ENCODE measurements at regions not wholly inside any gene's neighbourhood (a gene's known extent, or its start where the extent isn't known, plus 50 kb on each side); places are given as distances from the start of the nearest gene placed in this dataset.

GRCh38 chr16:85419503-85420408 is 193.4 kb upstream of the GSE1 start:
- DNase-seq, result no peak

DNA sequence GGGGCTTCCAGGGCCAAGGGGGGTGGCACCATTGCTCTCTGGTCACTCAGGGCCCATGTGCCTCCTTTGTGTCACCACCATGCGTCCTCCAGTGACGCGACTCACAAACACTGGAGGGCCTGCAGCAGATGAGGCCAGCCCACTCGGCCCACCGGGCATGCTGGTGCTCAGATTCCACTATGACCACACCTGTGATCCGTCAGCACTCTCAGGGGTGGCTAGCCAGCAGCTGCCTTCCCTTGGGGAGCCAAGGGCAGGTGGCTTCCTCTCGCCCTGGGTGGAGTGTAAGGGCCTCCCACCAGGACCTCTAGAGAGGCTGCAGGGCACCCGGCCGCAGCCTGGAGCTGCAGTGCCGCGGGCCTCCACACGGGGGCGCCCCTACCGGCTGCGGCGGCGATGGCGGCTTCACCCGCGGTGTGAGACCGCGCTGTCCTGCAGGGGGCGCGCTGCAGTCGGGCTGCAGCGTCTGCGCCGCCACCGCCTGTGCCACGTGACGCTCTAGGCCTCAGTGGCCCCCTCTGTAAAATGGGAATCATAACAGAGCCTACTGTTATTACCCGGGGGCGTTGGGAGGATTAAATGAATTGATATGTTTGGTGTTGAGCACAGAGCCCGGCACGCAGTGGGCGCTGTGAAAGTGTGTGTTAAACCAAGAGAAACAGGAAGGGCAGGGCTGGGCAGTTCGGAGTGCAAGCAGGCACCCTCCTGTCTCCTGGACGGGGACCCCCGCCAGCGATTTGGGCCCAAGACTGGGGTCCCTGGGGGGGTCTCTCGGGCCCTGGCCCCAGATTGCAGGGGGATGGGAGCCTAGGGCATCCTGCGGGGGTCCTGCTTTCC is 192.4 kb upstream of the GSE1 start:
- DNase-seq, result peak; percentile 77

DNA sequence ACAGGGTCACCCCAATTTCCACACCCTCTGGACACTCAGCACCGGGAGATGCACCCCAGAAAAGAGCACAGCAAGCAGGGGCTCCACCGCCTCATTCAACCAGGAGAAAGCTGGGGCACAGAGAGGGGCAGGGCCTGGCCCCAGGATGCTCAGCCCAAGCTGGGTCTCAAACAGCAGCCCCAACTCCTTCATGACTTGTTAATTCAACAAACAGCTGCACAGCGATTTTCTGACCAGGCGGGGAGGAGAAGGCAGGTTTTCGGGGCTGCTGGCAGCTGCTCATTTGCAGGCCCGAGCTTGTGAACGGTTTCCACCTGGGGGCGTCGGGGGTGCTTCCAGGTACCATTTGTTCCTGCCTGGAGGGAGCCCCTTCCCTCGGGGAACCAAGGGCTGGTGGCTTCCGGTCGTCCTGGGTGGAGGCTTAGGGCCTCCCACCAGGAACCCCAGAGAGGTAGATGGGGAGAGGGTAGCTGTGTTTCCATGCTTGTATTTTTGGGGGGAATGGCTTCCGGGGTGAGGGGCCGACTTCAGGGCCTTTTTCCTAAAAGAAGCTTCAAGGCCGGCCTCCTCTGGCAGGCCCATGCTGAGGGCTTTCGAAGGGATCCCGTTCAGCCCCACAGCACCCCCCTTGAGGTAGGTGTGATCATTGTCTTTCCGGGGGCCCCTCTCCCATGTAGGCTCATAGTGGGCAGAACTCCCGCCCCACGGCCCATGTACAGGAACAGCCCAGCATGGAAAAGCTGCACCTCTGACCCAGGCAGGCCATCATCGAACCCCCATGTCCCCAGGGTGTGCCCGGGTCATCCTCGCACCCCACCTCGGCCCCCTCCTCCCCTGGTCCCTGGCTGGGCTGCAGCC is 191.6 kb upstream of the GSE1 start:
- DNase-seq, result no peak

DNA sequence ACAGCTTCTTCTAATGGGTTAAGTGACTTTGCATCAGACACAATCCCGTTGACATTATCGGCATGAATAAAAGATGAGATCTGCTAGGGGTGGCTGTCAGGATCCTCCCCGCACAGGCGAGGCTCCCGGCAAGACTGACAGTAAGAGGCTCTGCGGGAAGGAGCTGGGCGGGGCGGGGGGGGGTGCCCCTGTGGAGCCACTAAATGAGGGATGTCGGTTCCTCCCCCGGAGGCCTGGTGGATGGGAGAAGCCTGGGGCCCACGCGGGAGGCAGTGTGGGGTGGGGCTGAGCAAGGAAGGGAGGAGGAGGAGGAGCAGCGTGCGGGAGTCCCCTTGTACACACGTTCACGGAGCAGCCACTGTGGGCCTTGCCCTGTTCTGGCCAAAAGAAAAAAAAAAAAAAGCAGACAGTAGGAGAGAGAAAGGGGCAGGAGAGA is 190.9 kb upstream of the GSE1 start:
- no peak for DNase-seq

GRCh38 chr16:85422632-85423550 is 190.2 kb upstream of the GSE1 start:
- DNase-seq, result no peak

DNA sequence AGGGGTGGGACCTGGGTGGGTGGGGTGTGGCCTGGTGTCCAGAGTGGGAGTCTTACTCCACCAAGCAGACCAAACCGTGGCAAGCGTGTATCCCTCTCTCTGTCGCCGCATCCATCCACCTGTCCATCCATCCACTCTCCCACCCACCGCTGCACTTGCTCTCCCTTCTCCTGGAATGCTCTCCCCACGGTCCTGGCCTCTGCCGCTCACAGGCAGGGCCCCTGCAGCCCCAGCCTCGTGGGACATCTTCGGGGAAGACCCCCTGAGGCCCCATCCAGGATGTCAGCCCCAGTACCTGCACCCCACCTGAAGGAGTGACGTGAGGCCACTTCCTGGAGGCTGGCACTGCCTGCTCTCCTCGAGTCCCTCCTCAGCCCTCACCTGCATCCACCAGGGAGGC is 189.5 kb upstream of the GSE1 start:
- DNase-seq, result no peak

DNA sequence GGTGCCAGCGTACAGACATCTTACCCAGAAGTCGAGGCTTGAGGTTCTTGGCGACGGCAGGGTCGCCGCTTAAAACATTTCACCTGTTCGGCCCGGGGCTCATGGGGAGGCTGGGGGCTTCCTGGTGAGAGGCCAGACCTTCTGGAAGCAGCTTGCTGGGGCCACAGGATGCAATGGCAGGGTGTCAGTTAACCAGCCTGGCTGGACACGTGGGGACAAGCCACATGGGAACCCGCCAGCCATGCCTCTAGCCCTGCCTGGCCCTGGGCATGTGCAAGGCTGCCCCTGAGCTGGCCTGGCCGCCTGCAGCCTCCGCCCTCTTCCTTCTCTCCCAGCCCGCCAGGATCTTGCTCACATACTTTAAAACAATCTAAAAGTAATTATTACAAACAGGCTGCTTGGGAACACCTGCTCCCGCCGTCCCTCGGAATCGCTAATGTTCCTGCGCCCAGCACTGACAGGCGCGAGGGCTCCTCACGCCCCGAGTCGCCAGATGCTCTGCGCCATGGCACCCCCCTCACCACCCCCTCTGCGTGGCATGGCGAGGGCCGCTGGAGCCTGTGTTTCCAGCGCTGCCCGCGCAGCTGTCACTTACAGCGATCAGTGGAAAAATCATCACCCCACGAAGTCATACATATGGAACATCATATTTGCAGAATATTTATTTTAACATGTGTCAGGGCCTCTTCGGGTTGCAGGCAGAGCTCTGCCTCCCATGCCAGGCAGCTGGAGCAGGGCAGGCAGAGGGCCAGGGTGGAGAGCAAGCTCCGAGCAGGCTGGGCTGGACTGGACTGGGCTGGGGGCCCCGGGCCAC is 188.7 kb upstream of the GSE1 start:
- no peak for DNase-seq

GRCh38 chr16:85425074-85425662 is 188.0 kb upstream of the GSE1 start:
- DNase-seq, result no peak

DNA sequence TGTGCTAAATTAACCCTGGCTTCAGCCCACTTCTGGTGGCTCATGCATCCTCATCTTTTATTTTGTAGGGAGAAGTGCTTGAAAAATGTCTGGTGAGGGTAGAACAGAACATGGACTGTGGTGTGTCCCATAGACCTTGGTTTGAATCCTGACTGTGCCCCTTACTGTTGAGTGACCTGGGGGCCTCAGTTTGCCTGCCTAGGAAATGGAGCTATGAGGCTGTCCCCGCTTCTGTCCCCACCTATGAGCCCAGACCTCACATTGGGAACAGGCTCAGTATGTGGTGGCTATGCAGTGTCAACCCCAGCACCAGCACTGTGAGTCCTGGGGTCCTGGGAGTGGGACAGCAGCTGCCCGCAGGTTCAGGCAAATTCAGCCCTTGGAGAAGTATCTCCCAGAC is 186.3 kb upstream of the GSE1 start:
- DNase-seq, result no peak

GRCh38 chr16:85428168-85428898 is 184.8 kb upstream of the GSE1 start:
- peak; percentile 80 for DNase-seq

GRCh38 chr16:85428899-85429775 is 184.0 kb upstream of the GSE1 start:
- no peak for DNase-seq

DNA sequence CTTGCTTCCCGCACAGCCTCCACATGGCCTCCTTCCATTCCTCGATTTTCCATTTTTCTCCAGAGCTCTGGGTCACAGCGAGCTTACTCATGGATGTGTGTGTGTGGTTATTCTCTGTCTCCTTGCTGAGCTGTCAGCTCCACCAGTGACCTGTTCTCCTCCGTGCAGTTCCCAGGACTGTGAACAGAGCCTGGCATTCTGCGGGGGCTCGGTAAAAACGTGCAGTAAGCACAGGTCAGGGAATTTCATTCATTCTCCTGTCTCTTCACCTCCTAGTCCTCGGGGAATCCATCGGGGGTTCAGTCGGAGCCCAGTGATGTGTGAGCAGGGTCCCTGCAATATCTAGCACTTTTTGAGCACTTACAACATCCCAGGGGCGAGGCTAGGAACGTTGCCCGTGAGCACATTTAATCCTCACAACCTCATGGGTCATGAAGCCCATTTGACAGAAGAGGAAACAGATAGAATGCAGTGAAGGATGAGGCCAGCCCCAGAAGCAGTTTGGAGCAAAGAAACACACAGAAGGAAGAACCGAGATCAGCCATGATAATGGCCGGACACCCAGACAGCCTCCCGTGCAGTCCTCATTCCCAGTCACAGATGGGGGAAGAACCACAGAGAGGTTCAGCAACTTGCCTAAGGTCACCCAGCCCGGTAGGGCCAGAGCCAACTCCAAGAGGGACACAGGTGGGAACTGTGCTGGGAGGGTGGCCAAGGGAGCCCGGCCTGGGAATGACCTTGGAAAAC is 183.2 kb upstream of the GSE1 start:
- DNase-seq, result no peak

- DNase-seq, result no peak
Observed at GRCh38 chr16:85430523-85431421, 182.3 kb upstream of the GSE1 start.

GRCh38 chr16:85431431-85432124 is 181.5 kb upstream of the GSE1 start:
- DNase-seq, result no peak

GRCh38 chr16:85432606-85433005 is 180.5 kb upstream of the GSE1 start:
- no peak for DNase-seq

GRCh38 chr16:85433477-85433876 is 179.6 kb upstream of the GSE1 start:
- no peak for DNase-seq
